ENCODE measurements at regions not wholly inside any gene's neighbourhood (a gene's known extent, or its start where the extent isn't known, plus 50 kb on each side); places are given as distances from the start of the nearest gene placed in this dataset.

DNA sequence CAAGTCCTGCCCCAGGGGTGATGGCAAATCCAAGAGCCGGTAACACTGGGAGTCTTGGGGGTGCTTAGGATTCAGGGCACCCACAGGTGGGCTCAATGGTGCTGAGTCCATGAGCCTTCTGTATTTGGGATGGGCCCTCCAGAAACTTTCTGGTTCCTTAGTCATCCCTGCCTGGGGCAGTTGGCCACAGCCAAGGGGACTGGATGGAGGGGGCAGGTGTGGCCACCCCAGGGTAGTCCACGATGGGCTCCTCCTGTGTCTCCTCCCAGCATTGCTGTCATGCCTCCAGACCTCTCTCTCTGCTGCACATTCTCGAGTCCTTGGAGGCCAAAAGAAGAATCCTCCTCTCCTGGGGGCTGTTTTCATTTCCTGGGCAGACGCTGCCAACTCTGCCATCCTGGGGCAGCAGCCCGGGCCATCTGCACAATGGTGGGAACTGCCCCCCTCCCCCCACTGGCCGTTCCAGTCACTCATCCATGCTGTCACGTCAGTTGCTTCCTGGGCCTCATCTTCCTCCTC lies 158.0 kb upstream of the TWIST2 start:
- DNase-seq = no peak

GRCh38 chr2:238690511-238690910 lies 157.4 kb upstream of the TWIST2 start:
- DNase-seq = no peak

DNA sequence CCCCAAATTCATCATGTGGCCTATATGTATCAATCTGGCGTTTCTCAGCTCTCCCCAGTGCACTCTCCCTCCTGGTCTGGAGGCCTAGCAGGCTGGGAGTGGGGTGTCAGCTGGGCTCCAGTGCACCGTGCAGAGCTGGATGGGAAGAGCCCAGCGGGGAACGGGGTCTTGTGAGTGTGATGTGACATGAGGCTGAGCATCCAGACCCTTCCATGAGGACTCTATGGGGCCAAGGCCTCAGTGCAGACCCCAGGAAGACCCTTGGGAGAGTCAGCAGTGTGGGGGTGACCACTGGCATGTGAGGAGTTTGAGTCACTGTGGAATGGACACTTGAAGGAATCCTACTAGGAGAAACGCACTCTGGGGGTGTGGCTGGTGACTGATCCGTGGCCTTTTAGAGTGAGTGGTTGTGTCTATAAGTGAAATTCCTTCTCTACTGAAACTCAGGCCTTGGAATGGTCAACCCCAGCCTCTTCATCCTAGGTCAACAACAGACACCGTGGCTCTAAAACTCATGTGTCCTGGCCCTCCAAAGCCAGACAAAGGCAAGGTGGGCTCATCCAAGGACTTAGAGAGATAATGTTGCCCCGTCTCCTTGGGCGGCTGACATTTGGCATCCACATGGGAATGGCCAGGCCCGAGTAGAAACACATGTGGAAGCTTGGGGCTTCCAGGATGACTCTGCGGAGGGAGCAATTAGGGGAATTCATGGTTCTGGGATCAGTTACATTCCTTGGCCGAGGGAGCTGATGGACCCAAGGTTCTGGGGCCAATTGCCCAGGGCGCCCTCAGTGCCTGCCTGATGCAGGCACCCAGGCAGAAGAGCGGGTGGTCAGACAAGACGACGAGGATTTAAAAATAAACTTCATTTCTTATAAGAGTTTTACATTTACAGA lies 156.0 kb upstream of the TWIST2 start:
- no peak for DNase-seq

DNA sequence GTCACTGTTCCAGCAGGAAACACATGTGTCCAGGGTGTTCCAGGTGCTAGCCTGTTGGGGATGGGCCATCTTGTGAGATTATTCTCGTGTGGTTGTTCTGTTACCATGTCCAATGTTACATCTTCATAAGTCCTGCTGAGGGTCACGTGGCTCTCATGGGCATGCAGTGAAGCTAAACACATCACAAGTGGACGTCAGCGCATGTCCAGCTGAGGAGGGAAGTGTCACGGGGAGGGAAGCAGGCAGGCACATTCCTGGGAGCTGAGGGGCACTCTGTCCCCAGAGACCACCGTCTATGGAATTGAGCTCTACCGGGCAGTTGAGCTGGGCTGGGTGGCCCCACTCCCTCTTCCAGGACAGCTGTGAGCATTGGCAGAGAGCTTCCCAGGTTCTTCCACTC lies 155.3 kb upstream of the TWIST2 start:
- DNase-seq = no peak

DNA sequence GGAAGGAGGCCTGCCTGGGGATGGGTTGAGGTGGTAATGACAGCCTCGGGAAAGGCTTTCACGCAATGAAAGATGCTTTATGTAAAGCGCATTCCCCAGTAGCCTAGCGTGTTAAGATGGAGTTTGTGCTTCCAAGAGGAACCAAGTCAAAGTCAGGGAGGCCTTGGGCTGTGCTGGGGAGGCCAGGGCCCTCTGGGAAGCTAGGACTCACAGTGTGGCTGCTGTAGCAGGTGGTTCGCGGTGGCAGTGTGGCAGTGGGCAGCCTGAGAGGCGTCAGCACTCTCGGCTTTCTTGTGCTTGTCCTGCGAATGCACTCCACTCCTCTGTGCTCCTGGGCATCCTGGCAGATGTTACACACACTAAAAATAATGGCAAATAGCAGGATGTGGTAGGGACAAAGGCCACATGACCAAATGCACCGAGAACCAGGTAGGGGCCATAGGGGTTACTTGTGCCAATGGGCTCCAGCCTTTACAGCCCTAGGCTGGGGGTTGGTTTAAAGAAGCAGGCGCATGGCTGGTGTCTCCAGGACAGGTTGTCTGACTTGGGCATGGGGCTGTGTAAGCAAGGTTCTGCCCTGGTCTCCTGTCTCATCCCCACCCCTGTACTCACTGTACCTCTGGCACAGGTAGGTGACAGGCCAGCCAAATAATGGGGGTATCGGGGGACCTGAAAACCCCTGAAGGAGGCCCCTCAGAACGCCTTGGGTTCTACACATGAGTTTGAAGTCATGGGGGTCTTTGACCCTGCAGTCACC lies 154.4 kb upstream of the TWIST2 start:
- DNase-seq = no peak

DNA sequence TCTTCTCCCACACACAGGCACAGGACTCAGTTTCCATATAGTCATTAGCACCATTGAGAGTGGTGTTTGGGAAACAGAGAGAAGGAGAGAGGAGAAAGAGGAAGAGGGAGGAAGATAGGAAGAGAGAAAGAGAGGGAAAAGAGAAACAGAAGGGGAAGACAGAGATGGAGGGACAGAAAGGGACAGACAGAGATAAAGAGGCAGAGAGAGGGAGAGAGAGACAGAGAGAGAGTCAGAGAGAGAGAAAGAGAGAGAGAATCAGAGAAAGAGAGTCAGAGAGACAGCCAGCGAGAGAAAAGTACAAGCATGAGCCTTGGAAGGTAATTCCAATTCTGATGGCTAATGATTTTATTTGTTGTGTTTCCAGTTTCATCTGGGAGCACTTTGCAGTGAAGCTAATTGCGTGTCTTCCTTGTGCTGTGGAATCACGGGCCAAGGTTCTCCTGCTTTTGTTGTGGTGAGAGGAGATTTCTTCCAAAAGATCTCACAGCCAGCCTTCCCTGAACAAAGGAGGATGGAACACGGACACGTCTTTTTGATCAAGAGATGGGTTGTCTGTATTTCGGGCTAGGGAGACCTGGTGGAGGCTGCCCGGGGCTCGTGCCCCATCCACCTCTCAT lies 153.6 kb upstream of the TWIST2 start:
- DNase-seq = no peak

GRCh38 chr2:238694922-238695321 lies 153.0 kb upstream of the TWIST2 start:
- DNase-seq = no peak

GRCh38 chr2:238695538-238695937 lies 152.3 kb upstream of the TWIST2 start:
- no peak for DNase-seq

GRCh38 chr2:238696331-238696730 lies 151.6 kb upstream of the TWIST2 start:
- no peak for DNase-seq

- no peak for DNase-seq
Observed at GRCh38 chr2:238696786-238697185, 151.1 kb upstream of the TWIST2 start.

DNA sequence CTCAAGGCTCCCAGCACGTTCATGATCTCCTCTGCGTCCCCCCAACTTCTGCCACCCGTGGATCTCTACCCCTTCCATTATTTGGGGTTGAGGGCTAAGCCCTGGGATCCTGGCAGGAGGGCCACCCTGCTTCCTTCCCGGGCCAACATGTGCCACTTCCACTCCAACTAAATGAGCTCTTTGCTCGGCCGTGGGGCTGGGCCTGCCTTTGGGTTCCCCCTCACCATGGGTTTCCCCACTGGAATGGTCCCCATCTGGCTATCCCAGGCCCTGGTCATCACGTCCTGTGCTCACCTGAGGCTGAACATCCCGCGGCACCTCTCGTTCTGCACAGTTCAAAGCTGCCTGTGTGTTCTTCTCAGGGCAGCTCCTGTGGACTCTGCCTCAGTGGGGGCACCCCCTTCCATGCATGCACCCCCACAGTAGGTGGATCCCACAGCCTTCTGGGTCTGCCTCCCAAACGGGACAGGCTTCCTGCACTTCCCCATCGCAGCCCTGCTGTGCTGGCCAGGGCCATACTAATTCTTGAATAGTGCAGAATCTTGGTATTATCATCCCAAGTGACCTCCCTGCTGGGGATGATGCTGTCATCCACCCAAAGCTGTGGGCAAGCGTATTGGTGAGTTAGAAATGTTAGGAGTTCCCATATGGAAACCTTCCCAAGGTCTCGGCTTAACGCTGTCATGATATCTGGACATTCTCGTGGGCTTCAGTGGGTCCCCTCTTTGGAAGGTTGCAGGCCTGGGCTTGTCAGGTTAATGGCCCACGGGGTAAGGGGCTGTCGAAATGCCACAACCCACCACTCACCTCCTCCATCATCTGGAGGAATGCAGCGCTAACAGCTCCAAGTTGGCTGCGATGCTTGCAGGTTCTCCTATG lies 150.5 kb upstream of the TWIST2 start:
- no peak for DNase-seq

GRCh38 chr2:238698072-238698352 lies 149.9 kb upstream of the TWIST2 start:
- no peak for DNase-seq

DNA sequence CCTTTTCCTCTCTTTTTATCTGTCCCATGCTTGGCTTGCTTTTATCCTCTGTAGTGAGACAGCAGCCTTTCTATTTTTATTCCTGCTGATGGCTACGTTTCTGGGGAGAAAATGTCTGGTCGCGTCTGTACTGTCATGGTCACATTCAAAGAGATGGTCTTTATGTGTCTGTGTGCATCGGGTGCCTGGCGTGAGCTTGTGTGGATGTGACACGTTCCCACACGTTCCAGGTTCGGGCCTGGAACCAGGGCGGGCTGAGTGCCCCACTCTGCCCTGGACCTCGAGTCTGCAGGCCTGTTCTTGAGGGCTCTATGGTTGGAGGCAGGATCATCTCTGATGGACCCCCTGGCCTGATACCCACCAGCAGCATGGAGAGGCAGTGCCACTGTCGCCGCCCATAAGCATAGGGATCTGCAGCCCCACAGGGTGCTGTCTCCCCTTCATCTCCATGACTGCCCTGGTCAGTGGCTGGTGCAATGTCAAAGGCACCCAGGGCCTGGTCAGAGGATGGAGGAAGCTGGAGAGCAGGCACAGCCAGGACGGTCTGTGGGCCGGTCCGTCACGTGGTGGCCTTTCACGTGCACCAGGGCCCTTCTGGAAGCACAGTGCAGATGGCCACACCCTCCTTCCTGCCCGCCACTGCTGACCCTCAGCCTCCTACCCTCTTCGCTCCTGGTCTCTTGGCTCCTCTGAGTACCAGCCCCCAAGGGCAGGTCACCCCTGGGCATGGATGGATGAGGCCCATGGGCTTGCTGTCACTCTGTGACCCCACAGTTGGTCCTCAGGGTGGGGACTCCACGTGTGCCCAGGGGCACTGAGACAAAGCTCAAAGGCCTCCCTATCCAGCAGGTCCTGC lies 149.2 kb upstream of the TWIST2 start:
- no peak for DNase-seq

- DNase-seq = no peak
Observed at GRCh38 chr2:238699307-238700116, 148.4 kb upstream of the TWIST2 start.

DNA sequence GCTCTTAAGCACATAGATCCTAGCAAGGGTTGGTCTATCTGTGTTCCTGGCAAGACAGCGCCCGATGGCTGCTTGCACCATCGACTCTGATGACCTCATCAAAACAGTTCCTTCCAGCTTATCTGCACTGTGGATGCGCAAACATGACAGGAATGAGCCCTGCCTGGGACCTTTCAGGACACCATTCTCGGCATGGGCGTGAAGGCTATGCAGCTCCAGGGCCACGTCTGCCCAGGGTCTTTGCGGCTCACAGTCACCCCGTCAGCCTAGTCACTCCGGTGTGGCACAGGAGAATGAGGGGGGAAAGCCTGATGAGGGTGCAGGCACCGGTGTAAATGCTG lies 147.8 kb upstream of the TWIST2 start:
- no peak for DNase-seq

DNA sequence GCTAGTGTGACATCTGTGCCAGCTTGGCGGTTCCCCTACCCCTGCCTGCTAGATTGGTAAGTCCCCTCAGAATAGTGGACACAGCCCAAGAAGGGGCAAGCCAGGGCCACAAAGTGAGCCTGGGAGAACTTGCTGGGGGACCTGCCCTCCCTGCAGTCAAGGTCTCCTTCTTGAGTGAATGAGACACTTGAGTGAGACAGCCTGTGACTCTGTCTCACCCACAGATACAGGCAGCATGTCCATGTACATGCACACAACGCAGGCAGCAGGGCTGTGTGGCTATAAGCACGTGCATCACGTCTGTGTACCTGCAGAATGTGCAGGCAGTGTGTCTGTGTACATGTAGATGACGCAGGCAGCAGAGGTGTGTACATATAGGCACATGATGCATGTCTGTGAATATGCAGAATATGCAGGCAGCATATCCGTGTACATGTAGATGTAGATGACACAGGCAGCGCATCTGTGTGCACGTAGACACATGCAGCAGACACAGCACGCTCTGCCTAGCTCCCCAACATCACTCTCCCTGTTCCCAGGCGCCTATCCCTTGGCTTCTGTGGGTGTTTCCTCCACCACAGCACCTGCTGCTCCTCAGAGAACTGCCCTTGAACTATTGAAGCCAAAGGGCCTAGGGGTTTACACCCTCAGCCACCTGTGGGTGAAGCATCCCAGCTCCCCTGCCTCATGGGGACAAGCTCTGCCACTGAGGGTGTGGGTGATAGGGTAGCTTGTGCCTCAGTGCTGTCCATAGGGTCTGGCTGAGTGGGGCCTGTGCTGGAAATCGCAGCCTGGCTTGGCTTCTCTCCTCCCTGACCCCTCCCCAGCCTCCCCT lies 147.2 kb upstream of the TWIST2 start:
- no peak for DNase-seq

- DNase-seq = no peak
Observed at GRCh38 chr2:238701341-238702206, 146.3 kb upstream of the TWIST2 start.

DNA sequence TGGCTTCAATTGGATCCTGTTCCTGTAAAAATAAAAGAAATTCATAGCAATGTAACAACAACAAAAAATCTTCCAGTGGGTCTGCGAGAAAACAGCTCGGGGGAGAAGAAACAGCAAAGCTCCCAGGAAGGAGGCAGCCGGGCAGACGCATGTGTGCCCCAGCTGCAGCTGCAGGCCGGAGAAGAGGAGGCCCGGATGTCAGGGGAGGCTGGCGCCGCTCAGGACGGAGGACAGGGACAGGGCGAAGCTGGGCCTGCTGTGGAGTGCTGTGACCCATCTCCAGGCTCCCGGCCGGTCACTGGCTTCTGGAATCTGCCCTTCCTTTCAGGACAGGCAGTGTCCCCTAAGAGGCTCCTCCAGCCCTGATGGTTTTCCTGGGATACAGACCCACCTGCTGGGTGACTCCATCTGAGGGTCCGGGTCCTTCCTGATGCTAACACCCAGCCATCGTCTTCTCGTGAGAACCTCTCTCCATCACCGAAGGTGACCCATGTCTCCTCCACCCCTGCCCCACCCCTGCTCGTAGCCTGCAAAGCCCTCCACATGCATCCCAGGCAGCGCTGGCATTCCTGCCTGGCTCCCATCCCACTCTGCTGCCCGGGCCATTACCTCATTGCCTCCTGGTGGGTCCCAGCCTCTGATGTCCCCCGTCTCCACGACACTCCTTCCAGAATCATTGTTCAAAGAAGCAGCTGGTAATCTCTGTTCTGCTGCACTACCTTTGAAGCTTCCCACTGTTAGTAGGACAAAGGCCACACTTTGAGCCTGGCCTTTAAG lies 145.4 kb upstream of the TWIST2 start:
- no peak for DNase-seq

All from activated CD4-positive, alpha-beta T cell treated with anti-CD3 and anti-CD28 coated beads, Interleukin-2, amount 50 U/mL, for 1 hour (primary cell).